ENCODE measurements at regions not wholly inside any gene's neighbourhood (a gene's known extent, or its start where the extent isn't known, plus 50 kb on each side); places are given as distances from the start of the nearest gene placed in this dataset.
"Not testable (repeated sequence)": the region's sequence is repeated elsewhere in the genome, so short reads cannot be mapped to it uniquely, and the experiment has no call there.

- Histone ChIP-seq H2BK5ac (ENCODE audit: low read depth, low read length, poor library complexity, severe bottlenecking) (no peak overlapping the region), H2BK15ac (ENCODE audit: low read depth, poor library complexity, severe bottlenecking) (peak overlapping the region; percentile 41), H3K27me3 (ENCODE audit: control insufficient read depth in 1 of 2, insufficient read depth in 1 of 2, low read length in 2 of 2) (peaks cover 0 to 3% of the 10 kb centered on the region in 2 experiments), H4K91ac (ENCODE audit: low read length) (peak overlapping the region; percentile 16), H4K8ac (ENCODE audit: low read length) (no peak overlapping the region), H2AK5ac (ENCODE audit: low read length, severe bottlenecking) (no peak overlapping the region), H2BK12ac (ENCODE audit: low read length in 2 of 2) (no peak overlapping the region), H3K14ac (ENCODE audit: low read length in 2 of 2) (no peak overlapping the region), H3K23ac (ENCODE audit: low read length in 2 of 2) (no peak overlapping the region), H3K4me3 (ENCODE audit: insufficient read depth in 1 of 2, low read depth in 1 of 2, low read length in 2 of 2) (no peak overlapping the region), H2BK120ac (ENCODE audit: low read depth, low read length) (no peak overlapping the region), H3K36me3 (ENCODE audit: control insufficient read depth in 1 of 2, insufficient read depth in 2 of 2, low read depth in 1 of 2, low read length in 2 of 2) (no peaks in the 10 kb centered on the region), H3K9ac (ENCODE audit: low read length) (no peak overlapping the region), H2AFZ (ENCODE audit: low read depth, low read length) (no peak overlapping the region), H3K4me1 (ENCODE audit: control insufficient read depth, insufficient read depth, low read depth, low read length) (no peaks in the 10 kb centered on the region), H3K4me2 (ENCODE audit: low read length, poor library complexity, severe bottlenecking) (no peak overlapping the region), H3K27ac (ENCODE audit: low read length, poor library complexity, severe bottlenecking) (no peak overlapping the region), H3K4ac (ENCODE audit: low read depth in 1 of 2, low read length in 2 of 2) (no peak overlapping the region), H3K79me1 (replicated peaks; ENCODE audit: low read length, poor library complexity, severe bottlenecking) (no peaks in the 10 kb centered on the region), H3K18ac (ENCODE audit: low read depth in 1 of 2, low read length in 2 of 2) (no peak overlapping the region), H3K9me3 (ENCODE audit: control insufficient read depth, low read length) (peaks cover 9% of the 10 kb centered on the region)
- DNase-seq, result no peak
- WGBS, result 96% methylated on average over 8 of the region's 10 CpGs
These were observed 863.2 kb downstream of the TRIML1 start for GRCh38 chr4:189002475-189002874.

- H2BK120ac ChIP-seq (ENCODE audit: low read depth, low read length); H3K27ac ChIP-seq (ENCODE audit: low read length, poor library complexity, severe bottlenecking): not testable (repeated sequence)
These were observed 871.4 kb downstream of the TRIML1 start for GRCh38 chr4:189010452-189011217.

GRCh38 chr4:189021831-189022230, 882.6 kb downstream of the TRIML1 start:
- H3K4ac ChIP-seq (ENCODE audit: low read depth in 1 of 2, low read length in 2 of 2), result peak overlapping the region; percentile 30 to 82
- H3K79me1 ChIP-seq (replicated peaks; ENCODE audit: low read length, poor library complexity, severe bottlenecking), result no peaks in the 10 kb centered on the region
- peak overlapping the region; percentile 95 for H2BK120ac ChIP-seq (ENCODE audit: low read depth, low read length)
- H3K4me2 ChIP-seq (ENCODE audit: low read length, poor library complexity, severe bottlenecking), result no peak overlapping the region
- 15% methylated on average over 5 of the region's 5 CpGs for WGBS
- H2BK5ac ChIP-seq (ENCODE audit: low read depth, low read length, poor library complexity, severe bottlenecking), result no peak overlapping the region
- H3K27me3 ChIP-seq (ENCODE audit: control insufficient read depth in 1 of 2, insufficient read depth in 1 of 2, low read length in 2 of 2), result no peaks in the 10 kb centered on the region
- H2BK15ac ChIP-seq (ENCODE audit: low read depth, poor library complexity, severe bottlenecking), result no peak overlapping the region
- peak overlapping the region in 1 of 2 experiments; percentile 22 for H3K4me3 ChIP-seq (ENCODE audit: insufficient read depth in 1 of 2, low read depth in 1 of 2, low read length in 2 of 2)
- peaks cover 2% of the 10 kb centered on the region for H3K4me1 ChIP-seq (ENCODE audit: control insufficient read depth, insufficient read depth, low read depth, low read length)
- peak overlapping the region; percentile 19 for H4K8ac ChIP-seq (ENCODE audit: low read length)
- peak overlapping the region; percentile 83 to 90 for H2BK12ac ChIP-seq (ENCODE audit: low read length in 2 of 2)
- peak; percentile 83 for DNase-seq
- H2AFZ ChIP-seq (ENCODE audit: low read depth, low read length), result no peak overlapping the region
- H3K23ac ChIP-seq (ENCODE audit: low read length in 2 of 2), result no peak overlapping the region
- peak overlapping the region; percentile 85 to 96 for H3K18ac ChIP-seq (ENCODE audit: low read depth in 1 of 2, low read length in 2 of 2)
- H2AK5ac ChIP-seq (ENCODE audit: low read length, severe bottlenecking), result no peak overlapping the region
- H4K91ac ChIP-seq (ENCODE audit: low read length), result peak overlapping the region; percentile 64
- H3K9me3 ChIP-seq (ENCODE audit: control insufficient read depth, low read length), result no peaks in the 10 kb centered on the region
- H3K9ac ChIP-seq (ENCODE audit: low read length), result peak overlapping the region; percentile 13
- no peak overlapping the region for H3K27ac ChIP-seq (ENCODE audit: low read length, poor library complexity, severe bottlenecking)
- H3K14ac ChIP-seq (ENCODE audit: low read length in 2 of 2), result no peak overlapping the region
- H3K36me3 ChIP-seq (ENCODE audit: control insufficient read depth in 1 of 2, insufficient read depth in 2 of 2, low read depth in 1 of 2, low read length in 2 of 2), result no peaks in the 10 kb centered on the region

More at GRCh38 chr4:189010452-189011217, 871.4 kb downstream of the TRIML1 start:
- H3K36me3 ChIP-seq (ENCODE audit: control insufficient read depth in 1 of 2, insufficient read depth in 2 of 2, low read depth in 1 of 2, low read length in 2 of 2); H3K18ac ChIP-seq (ENCODE audit: low read depth in 1 of 2, low read length in 2 of 2); H3K9ac ChIP-seq (ENCODE audit: low read length); H2BK15ac ChIP-seq (ENCODE audit: low read depth, poor library complexity, severe bottlenecking); H4K8ac ChIP-seq (ENCODE audit: low read length); H2BK5ac ChIP-seq (ENCODE audit: low read depth, low read length, poor library complexity, severe bottlenecking); H3K79me1 ChIP-seq (replicated peaks; ENCODE audit: low read length, poor library complexity, severe bottlenecking); H3K27me3 ChIP-seq (ENCODE audit: control insufficient read depth in 1 of 2, insufficient read depth in 1 of 2, low read length in 2 of 2); H3K4me3 ChIP-seq (ENCODE audit: insufficient read depth in 1 of 2, low read depth in 1 of 2, low read length in 2 of 2); H3K9me3 ChIP-seq (ENCODE audit: control insufficient read depth, low read length); H2BK12ac ChIP-seq (ENCODE audit: low read length in 2 of 2); H3K4ac ChIP-seq (ENCODE audit: low read depth in 1 of 2, low read length in 2 of 2); H2AK5ac ChIP-seq (ENCODE audit: low read length, severe bottlenecking); H3K23ac ChIP-seq (ENCODE audit: low read length in 2 of 2); H4K91ac ChIP-seq (ENCODE audit: low read length); H3K4me1 ChIP-seq (ENCODE audit: control insufficient read depth, insufficient read depth, low read depth, low read length); H3K4me2 ChIP-seq (ENCODE audit: low read length, poor library complexity, severe bottlenecking); H3K14ac ChIP-seq (ENCODE audit: low read length in 2 of 2); H2AFZ ChIP-seq (ENCODE audit: low read depth, low read length): not testable (repeated sequence)
- DNase-seq, result peak; percentile 1
- 92% methylated on average over 20 of the region's 27 CpGs for WGBS

GRCh38 chr4:189022440-189023035, 883.3 kb downstream of the TRIML1 start:
- Histone ChIP-seq H3K4ac (ENCODE audit: low read depth in 1 of 2, low read length in 2 of 2) (no peak overlapping the region), H2AK5ac (ENCODE audit: low read length, severe bottlenecking) (no peak overlapping the region)
- 0% methylated on average over 4 of the region's 4 CpGs for WGBS

More at GRCh38 chr4:189022440-189023035, 883.3 kb downstream of the TRIML1 start:
- H3K4me1 ChIP-seq (ENCODE audit: control insufficient read depth, insufficient read depth, low read depth, low read length), result peaks cover 2% of the 10 kb centered on the region
- H3K14ac ChIP-seq (ENCODE audit: low read length in 2 of 2), result no peak overlapping the region
- H2BK120ac ChIP-seq (ENCODE audit: low read depth, low read length), result no peak overlapping the region
- no peak overlapping the region for H3K18ac ChIP-seq (ENCODE audit: low read depth in 1 of 2, low read length in 2 of 2)
- peak; percentile 90 for DNase-seq
- no peaks in the 10 kb centered on the region for H3K27me3 ChIP-seq (ENCODE audit: control insufficient read depth in 1 of 2, insufficient read depth in 1 of 2, low read length in 2 of 2)
- H3K9ac ChIP-seq (ENCODE audit: low read length), result peak overlapping the region; percentile 13
- H3K79me1 ChIP-seq (replicated peaks; ENCODE audit: low read length, poor library complexity, severe bottlenecking), result no peaks in the 10 kb centered on the region
- no peak overlapping the region for H4K91ac ChIP-seq (ENCODE audit: low read length)
- H2BK12ac ChIP-seq (ENCODE audit: low read length in 2 of 2), result no peak overlapping the region
- no peak overlapping the region for H3K23ac ChIP-seq (ENCODE audit: low read length in 2 of 2)
- no peak overlapping the region for H3K27ac ChIP-seq (ENCODE audit: low read length, poor library complexity, severe bottlenecking)
- H3K9me3 ChIP-seq (ENCODE audit: control insufficient read depth, low read length), result no peaks in the 10 kb centered on the region
- no peaks in the 10 kb centered on the region for H3K36me3 ChIP-seq (ENCODE audit: control insufficient read depth in 1 of 2, insufficient read depth in 2 of 2, low read depth in 1 of 2, low read length in 2 of 2)
- no peak overlapping the region for H2AFZ ChIP-seq (ENCODE audit: low read depth, low read length)
- peak overlapping the region in 1 of 2 experiments; percentile 22 for H3K4me3 ChIP-seq (ENCODE audit: insufficient read depth in 1 of 2, low read depth in 1 of 2, low read length in 2 of 2)
- H2BK5ac ChIP-seq (ENCODE audit: low read depth, low read length, poor library complexity, severe bottlenecking), result no peak overlapping the region
- no peak overlapping the region for H2BK15ac ChIP-seq (ENCODE audit: low read depth, poor library complexity, severe bottlenecking)
- H3K4me2 ChIP-seq (ENCODE audit: low read length, poor library complexity, severe bottlenecking), result no peak overlapping the region
- no peak overlapping the region for H4K8ac ChIP-seq (ENCODE audit: low read length)
